Progenitor cell of endocrine pancreas (in vitro differentiated cells): ENCODE measurements at regions not wholly inside any gene's neighbourhood (a gene's known extent, or its start where the extent isn't known, plus 50 kb on each side); places are given as distances from the start of the nearest gene placed in this dataset.

Source experiments
- DNase-seq: peaks from one replicate; pipeline ENCODE4 v3.0.0; 2021; ENCODE audit warnings: low spot score; ENCODE audit not compliant: unreplicated experiment
- H3K27ac Mint-ChIP-seq: 2 replicates; pipeline ENCODE4 v1.8.0; 2021; ENCODE audit warnings: mild to moderate bottlenecking, moderate library complexity, mixed read lengths
- H3K27me3 Mint-ChIP-seq: 2 replicates; pipeline ENCODE4 v1.8.0; 2021; ENCODE audit warnings: mixed read lengths
- H3K36me3 Mint-ChIP-seq: 2 replicates; pipeline ENCODE4 v1.8.0; 2022; ENCODE audit warnings: mixed read lengths; ENCODE audit not compliant: insufficient read depth
- H3K4me1 Mint-ChIP-seq: 2 replicates; pipeline ENCODE4 v1.8.0; 2021; ENCODE audit warnings: low read depth, mixed read lengths
- H3K4me3 Mint-ChIP-seq: 2 replicates; pipeline ENCODE4 v1.8.0; 2021; ENCODE audit warnings: low read depth, mild to moderate bottlenecking, moderate library complexity, mixed read lengths
- H3K9me3 Mint-ChIP-seq: 2 replicates; pipeline ENCODE4 v1.8.0; 2021; ENCODE audit warnings: low read depth, mixed read lengths
- TF ChIP-seq, protein P1 (sequence below): fragments of 200-600 bp; sonication (generic); IDR thresholded peaks from one replicate; pipeline ENCODE4 v1.5.0; 2021; ENCODE audit warnings: antibody characterized with exemption, mild to moderate bottlenecking; ENCODE audit not compliant: unreplicated experiment

DNA sequence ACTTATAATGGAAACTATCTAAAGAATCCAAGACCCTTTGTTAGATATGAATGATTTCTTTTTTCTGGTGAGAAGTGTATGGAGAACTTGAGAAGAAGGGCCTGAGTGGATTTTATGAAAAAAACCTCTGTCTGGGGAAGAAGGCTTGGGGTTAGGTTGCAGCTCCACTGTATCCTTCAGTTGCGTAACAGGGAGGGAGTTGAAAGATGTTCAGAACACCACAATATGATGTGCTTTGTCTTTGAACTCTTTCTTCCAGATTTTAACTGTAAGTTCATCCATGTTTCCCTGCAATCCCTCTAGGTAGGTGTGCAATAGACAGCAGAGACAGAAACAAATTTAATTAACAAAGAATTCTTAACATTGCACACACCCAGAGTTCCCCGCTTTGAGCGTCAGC, 125.8 kb upstream of the NFIA start:
- Mint-ChIP-seq H3K27ac (no peak overlapping the region), H3K27me3 (peaks cover 32% of the 10 kb centered on the region), H3K4me3 (no peak overlapping the region), H3K4me1 (peaks cover 13% of the 10 kb centered on the region), H3K9me3 (peaks cover 4% of the 10 kb centered on the region), H3K36me3 (no peaks in the 10 kb centered on the region)
- TF ChIP-seq, protein P1, sequence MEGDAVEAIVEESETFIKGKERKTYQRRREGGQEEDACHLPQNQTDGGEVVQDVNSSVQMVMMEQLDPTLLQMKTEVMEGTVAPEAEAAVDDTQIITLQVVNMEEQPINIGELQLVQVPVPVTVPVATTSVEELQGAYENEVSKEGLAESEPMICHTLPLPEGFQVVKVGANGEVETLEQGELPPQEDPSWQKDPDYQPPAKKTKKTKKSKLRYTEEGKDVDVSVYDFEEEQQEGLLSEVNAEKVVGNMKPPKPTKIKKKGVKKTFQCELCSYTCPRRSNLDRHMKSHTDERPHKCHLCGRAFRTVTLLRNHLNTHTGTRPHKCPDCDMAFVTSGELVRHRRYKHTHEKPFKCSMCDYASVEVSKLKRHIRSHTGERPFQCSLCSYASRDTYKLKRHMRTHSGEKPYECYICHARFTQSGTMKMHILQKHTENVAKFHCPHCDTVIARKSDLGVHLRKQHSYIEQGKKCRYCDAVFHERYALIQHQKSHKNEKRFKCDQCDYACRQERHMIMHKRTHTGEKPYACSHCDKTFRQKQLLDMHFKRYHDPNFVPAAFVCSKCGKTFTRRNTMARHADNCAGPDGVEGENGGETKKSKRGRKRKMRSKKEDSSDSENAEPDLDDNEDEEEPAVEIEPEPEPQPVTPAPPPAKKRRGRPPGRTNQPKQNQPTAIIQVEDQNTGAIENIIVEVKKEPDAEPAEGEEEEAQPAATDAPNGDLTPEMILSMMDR = no peak
- DNase-seq = no peak

DNA sequence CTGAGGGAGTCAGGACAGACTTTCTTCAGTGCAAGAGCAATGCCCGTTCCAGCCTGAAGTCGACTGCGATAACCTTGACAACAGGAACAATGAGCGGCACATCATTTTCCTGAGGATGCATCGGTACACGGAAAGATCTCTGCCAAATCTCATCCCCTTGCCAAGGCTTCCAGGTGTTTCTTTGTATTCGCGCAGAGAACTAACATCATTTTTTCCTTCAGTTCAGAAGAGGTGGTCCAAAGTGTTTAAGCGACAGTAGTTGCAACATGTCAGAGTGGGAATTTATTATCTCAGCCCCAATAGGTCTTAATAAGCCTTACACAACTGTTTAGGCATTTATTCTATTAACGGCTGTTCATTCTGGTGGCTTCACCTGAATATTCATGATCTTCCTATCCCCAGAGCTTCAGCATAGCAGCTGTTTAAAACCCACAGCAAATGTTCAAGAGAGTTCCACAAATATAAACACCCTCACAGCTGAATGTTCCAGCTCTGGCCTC, 129.7 kb upstream of the NFIA start:
- Mint-ChIP-seq H3K9me3 (peaks cover 4% of the 10 kb centered on the region), H3K36me3 (no peaks in the 10 kb centered on the region), H3K27me3 (peaks cover 41% of the 10 kb centered on the region), H3K4me1 (peaks cover 4% of the 10 kb centered on the region), H3K4me3 (no peak overlapping the region), H3K27ac (no peak overlapping the region)
- DNase-seq = no peak
- TF ChIP-seq, protein P1 = no peak

DNA sequence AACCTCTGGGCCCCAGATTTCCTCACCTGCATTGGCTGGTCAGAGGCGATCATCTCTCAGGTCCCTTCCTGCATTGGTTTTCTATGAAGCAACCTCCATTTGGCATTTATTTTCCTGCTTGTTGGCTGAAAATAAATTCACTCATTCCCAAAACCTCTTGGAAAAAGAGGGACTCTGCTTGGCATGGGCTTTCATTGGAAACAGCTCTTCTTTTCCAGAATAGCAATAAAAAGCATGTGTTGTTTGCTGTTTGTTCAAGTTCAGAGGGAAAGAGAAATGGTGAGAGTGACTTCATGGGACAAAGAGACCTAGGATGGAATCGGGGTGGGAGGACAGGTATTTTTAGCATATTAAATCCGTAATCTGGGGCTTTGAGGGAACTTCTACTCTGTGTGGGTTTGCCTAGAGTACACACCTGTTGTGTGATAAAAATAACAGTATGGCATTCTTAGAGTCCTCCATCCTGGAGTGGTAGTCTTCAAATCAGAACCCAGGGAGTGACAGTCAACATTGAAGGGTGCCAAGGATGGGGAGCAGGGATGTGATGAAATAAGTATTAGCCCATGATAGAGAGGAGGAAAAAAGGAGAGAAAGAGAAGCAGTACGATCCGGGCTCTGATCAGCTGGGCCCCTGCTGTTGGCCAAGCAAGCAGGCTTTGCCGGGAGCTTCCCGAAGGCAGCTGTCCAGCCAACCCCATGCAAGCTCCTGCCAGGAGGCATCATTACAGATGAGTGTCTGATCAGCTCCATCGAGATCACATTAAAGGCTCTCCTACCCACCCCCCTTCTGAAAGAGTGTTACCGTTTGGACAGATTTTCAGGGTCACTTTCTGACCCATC, 131.9 kb upstream of the NFIA start:
- Mint-ChIP-seq H3K4me3 (no peak overlapping the region), H3K36me3 (no peaks in the 10 kb centered on the region), H3K27me3 (peaks cover 30% of the 10 kb centered on the region), H3K4me1 (peaks cover 4% of the 10 kb centered on the region), H3K27ac (no peak overlapping the region), H3K9me3 (peaks cover 4% of the 10 kb centered on the region)
- DNase-seq = no peak
- TF ChIP-seq, protein P1 = no peak

DNA sequence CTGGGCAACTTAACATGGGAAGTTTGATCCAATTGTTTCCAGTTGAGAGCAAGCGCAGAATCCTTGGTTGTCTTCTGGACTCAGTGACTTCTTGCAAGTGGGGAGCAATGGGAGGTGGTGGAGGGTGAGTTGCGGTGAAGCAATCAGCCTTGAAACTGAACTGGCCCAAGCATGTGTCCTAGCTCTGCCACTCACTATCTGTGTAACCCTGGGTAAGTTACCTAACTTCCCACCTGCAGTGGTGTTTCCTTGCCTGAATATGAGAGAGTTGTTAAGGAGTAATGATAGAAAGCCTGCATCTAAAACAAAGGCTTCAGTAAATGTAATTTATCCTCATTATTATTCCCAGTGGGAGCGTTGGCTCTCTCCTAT, 132.5 kb upstream of the NFIA start:
- TF ChIP-seq, protein P1 = no peak
- Mint-ChIP-seq H3K27me3 (peaks cover 30% of the 10 kb centered on the region), H3K4me3 (no peak overlapping the region), H3K36me3 (no peaks in the 10 kb centered on the region), H3K9me3 (peaks cover 3% of the 10 kb centered on the region), H3K27ac (no peak overlapping the region), H3K4me1 (peaks cover 4% of the 10 kb centered on the region)
- no peak for DNase-seq

DNA sequence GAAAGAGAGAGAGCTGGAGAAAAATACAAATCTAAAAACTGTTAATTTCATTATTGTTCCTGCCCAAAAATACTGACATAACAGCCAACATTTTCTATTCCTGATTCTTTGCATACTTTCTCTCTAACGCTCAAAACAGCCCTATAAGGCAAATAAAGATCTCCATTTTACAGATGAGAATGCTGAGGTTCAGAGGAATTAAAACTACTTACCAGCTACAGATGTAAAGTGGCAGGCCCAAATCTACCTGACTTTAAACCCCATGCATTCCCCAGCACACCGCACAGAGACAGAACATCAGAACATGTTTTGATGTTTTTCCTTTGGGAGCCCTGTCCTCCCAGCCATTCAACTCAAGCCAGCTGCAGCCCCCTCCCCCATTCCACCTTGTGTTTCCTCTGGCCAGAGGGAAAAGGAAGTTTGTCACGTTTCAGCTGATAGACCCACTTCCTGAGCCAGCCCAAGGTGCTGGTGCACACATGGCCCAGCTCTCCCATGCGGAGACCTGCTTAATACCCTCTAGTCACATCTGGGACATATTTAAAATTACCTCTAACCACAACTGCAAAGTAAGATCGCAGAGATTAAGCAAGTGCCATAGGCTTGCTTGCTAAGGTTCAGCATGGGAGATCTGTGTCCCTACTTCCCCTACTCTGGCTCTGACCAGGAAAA, 133.1 kb upstream of the NFIA start:
- H3K27ac Mint-ChIP-seq = no peak overlapping the region
- no peak for DNase-seq
- TF ChIP-seq, protein P1 = no peak
- H3K9me3 Mint-ChIP-seq = no peaks in the 10 kb centered on the region
- H3K4me3 Mint-ChIP-seq = no peak overlapping the region
- peaks cover 25% of the 10 kb centered on the region for H3K27me3 Mint-ChIP-seq
- H3K4me1 Mint-ChIP-seq = peaks cover 4% of the 10 kb centered on the region
- no peaks in the 10 kb centered on the region for H3K36me3 Mint-ChIP-seq
